ENCODE measurements at regions not wholly inside any gene's neighbourhood (a gene's known extent, or its start where the extent isn't known, plus 50 kb on each side); places are given as distances from the start of the nearest gene placed in this dataset.

GRCh38 chr6:134446218-134446848 lies 128.4 kb upstream of the SGK1 start:
- no peaks in the 10 kb centered on the region for H3K9me3 ChIP-seq (ENCODE audit: insufficient read depth, low read depth, low read length)
- no peaks in the 10 kb centered on the region for H3K36me3 ChIP-seq (ENCODE audit: insufficient read depth, low read length)
- no peaks in the 10 kb centered on the region for H3K27me3 ChIP-seq (ENCODE audit: insufficient read depth, low read length)
- H3K27ac ChIP-seq (ENCODE audit: low read depth, low read length) = no peak overlapping the region
- WGBS = 91% methylated on average over 6 of the region's 6 CpGs
- H3K4me1 ChIP-seq (ENCODE audit: insufficient read depth, low read length) = no peaks in the 10 kb centered on the region
- no peak overlapping the region for H3K9ac ChIP-seq (ENCODE audit: low read depth, low read length)
- H3K4me3 ChIP-seq (ENCODE audit: low read length) = no peak overlapping the region

GRCh38 chr6:134443009-134443408 lies 125.1 kb upstream of the SGK1 start:
- Histone ChIP-seq H3K9ac (ENCODE audit: low read depth, low read length) (no peak overlapping the region), H3K4me1 (ENCODE audit: insufficient read depth, low read length) (0 out of 2 replicates have a peak, but pooled peaks cover 12% of the 10 kb centered on the region), H3K9me3 (ENCODE audit: insufficient read depth, low read depth, low read length) (no peaks in the 10 kb centered on the region), H3K36me3 (ENCODE audit: insufficient read depth, low read length) (no peaks in the 10 kb centered on the region), H3K27ac (ENCODE audit: low read depth, low read length) (no peak overlapping the region), H3K4me3 (ENCODE audit: low read length) (no peak overlapping the region), H3K27me3 (ENCODE audit: insufficient read depth, low read length) (no peaks in the 10 kb centered on the region)
- 92% methylated on average over 3 of the region's 4 CpGs for WGBS

DNA sequence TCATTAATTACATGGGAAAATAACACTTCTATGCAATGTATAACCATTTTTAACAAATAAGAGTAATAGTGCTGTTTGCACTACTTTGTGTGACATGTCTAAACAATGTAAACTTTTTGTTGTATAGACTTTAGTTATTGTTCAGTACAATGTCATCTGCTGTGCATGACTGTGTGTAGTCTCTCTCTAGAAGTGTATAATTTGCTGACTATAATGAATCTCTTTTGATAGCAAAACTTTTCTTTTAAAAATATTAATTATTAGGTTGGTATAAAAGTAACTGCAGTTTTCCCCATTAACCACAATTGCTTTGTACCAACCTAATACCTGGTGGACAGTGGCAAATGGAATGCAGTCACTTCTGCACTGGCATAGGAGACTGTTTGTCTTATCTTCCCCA lies 124.2 kb upstream of the SGK1 start:
- Histone ChIP-seq H3K27ac (ENCODE audit: low read depth, low read length) (no peak overlapping the region), H3K36me3 (ENCODE audit: insufficient read depth, low read length) (no peaks in the 10 kb centered on the region), H3K27me3 (ENCODE audit: insufficient read depth, low read length) (no peaks in the 10 kb centered on the region), H3K4me3 (ENCODE audit: low read length) (no peak overlapping the region), H3K4me1 (ENCODE audit: insufficient read depth, low read length) (0 out of 2 replicates have a peak, but pooled peaks cover 12% of the 10 kb centered on the region), H3K9me3 (ENCODE audit: insufficient read depth, low read depth, low read length) (no peaks in the 10 kb centered on the region), H3K9ac (ENCODE audit: low read depth, low read length) (no peak overlapping the region)

GRCh38 chr6:134438837-134439236 lies 120.9 kb upstream of the SGK1 start:
- no peak overlapping the region for H3K4me3 ChIP-seq (ENCODE audit: low read length)
- no peak overlapping the region for H3K9ac ChIP-seq (ENCODE audit: low read depth, low read length)
- no peaks in the 10 kb centered on the region for H3K9me3 ChIP-seq (ENCODE audit: insufficient read depth, low read depth, low read length)
- 75% methylated on average over 5 of the region's 5 CpGs for whole genome bisulfite sequencing
- no peak overlapping the region for H3K27ac ChIP-seq (ENCODE audit: low read depth, low read length)
- H3K4me1 ChIP-seq (ENCODE audit: insufficient read depth, low read length) = peaks cover 27% of the 10 kb centered on the region; the same call in 1 of the 2 replicates
- no peaks in the 10 kb centered on the region for H3K27me3 ChIP-seq (ENCODE audit: insufficient read depth, low read length)
- no peaks in the 10 kb centered on the region for H3K36me3 ChIP-seq (ENCODE audit: insufficient read depth, low read length)

DNA sequence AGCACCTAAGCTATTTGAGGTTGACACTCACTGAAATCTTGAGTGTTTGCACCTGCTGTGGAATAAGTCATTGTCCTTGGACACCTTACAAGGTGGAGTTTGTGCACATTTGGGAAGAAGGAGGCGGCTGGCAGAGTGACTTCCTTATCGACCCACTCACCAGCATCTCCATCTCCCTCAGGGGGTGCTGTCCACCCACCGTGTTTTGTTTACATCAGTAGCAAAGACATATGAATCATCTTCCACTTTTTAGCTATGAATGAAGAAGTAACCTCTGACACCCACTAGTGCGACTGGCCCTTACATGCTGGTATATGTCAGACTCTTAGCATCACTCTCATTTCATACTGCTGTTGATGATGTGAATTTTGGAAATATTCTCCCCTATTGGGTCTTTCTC lies 119.5 kb upstream of the SGK1 start:
- no peak overlapping the region for H3K27ac ChIP-seq (ENCODE audit: low read depth, low read length)
- no peak overlapping the region for H3K4me3 ChIP-seq (ENCODE audit: low read length)
- H3K9me3 ChIP-seq (ENCODE audit: insufficient read depth, low read depth, low read length) = no peaks in the 10 kb centered on the region
- no peak overlapping the region for H3K9ac ChIP-seq (ENCODE audit: low read depth, low read length)
- H3K4me1 ChIP-seq (ENCODE audit: insufficient read depth, low read length) = peaks cover 27% of the 10 kb centered on the region; the same call in 1 of the 2 replicates
- no peaks in the 10 kb centered on the region for H3K27me3 ChIP-seq (ENCODE audit: insufficient read depth, low read length)
- no peaks in the 10 kb centered on the region for H3K36me3 ChIP-seq (ENCODE audit: insufficient read depth, low read length)
- 78% methylated on average over 4 of the region's 4 CpGs for WGBS

GRCh38 chr6:134436950-134437349 lies 119.0 kb upstream of the SGK1 start:
- H3K4me3 ChIP-seq (ENCODE audit: low read length) = no peak overlapping the region
- no peak overlapping the region for H3K9ac ChIP-seq (ENCODE audit: low read depth, low read length)

DNA sequence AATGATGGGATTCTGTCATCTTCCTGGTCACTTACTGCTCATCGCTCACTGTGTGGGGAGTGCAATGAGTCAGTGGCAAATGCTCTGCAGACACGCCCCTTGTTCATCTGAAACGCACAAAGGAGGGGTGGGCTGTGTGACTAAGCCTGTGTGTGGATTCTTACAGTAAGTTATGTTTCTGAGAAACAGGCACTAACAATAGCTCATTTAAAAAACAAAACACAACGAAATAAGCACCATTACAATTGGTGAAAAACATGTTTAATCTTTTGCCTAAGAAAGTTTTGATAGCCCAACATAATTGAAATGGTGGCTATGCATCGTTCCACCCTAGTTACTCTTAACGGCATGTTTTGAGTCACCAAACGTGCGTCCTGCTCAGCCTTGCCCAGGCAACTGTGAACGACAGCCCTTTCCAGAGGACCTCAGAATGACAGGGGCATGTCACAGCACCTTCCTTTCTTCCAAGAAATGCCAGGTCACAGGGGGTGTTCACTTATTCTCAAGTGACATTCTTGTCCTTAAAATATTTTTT lies 118.4 kb upstream of the SGK1 start:
- no peaks in the 10 kb centered on the region for H3K9me3 ChIP-seq (ENCODE audit: insufficient read depth, low read depth, low read length)
- H3K27me3 ChIP-seq (ENCODE audit: insufficient read depth, low read length) = no peaks in the 10 kb centered on the region
- no peak overlapping the region for H3K27ac ChIP-seq (ENCODE audit: low read depth, low read length)
- WGBS = 49% methylated on average over 9 of the region's 9 CpGs
- peaks cover 27% of the 10 kb centered on the region; the same call in 1 of the 2 replicates for H3K4me1 ChIP-seq (ENCODE audit: insufficient read depth, low read length)
- no peak overlapping the region for H3K4me3 ChIP-seq (ENCODE audit: low read length)
- no peaks in the 10 kb centered on the region for H3K36me3 ChIP-seq (ENCODE audit: insufficient read depth, low read length)
- H3K9ac ChIP-seq (ENCODE audit: low read depth, low read length) = no peak overlapping the region

More at GRCh38 chr6:134436950-134437349, 119.0 kb upstream of the SGK1 start:
- Histone ChIP-seq H3K36me3 (ENCODE audit: insufficient read depth, low read length) (no peaks in the 10 kb centered on the region), H3K9me3 (ENCODE audit: insufficient read depth, low read depth, low read length) (no peaks in the 10 kb centered on the region), H3K4me1 (ENCODE audit: insufficient read depth, low read length) (peaks cover 27% of the 10 kb centered on the region; the same call in 1 of the 2 replicates), H3K27me3 (ENCODE audit: insufficient read depth, low read length) (no peaks in the 10 kb centered on the region), H3K27ac (ENCODE audit: low read depth, low read length) (no peak overlapping the region)
- WGBS = 100% methylated on average over 1 of the region's 1 CpG

DNA sequence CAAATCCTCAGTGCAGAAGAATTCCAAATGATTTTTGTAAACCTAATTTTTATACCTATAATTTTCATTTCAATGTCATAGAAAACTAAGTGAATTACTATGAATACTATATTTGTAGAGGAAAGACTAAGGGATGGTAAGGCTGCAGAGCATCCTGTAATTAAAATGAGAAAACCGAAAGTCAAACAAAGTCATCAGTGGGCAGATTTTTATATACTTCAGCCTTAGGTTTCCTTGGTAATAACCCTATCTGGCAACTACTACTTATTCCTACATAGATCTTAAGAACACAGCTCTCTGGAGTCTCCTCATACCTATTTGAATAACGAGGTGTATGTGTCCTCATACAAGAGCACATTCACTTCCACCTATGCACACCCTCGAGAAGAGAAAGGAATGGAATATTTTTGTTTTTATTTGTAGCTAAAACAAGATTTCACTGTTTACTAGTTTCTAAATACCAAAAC lies 117.9 kb upstream of the SGK1 start:
- H3K4me3 ChIP-seq (ENCODE audit: low read length) = no peak overlapping the region
- H3K27ac ChIP-seq (ENCODE audit: low read depth, low read length) = no peak overlapping the region
- no peaks in the 10 kb centered on the region for H3K36me3 ChIP-seq (ENCODE audit: insufficient read depth, low read length)
- H3K9ac ChIP-seq (ENCODE audit: low read depth, low read length) = no peak overlapping the region
- WGBS = 91% methylated on average over 2 of the region's 3 CpGs
- H3K9me3 ChIP-seq (ENCODE audit: insufficient read depth, low read depth, low read length) = no peaks in the 10 kb centered on the region
- no peaks in the 10 kb centered on the region for H3K27me3 ChIP-seq (ENCODE audit: insufficient read depth, low read length)
- peaks cover 27% of the 10 kb centered on the region; the same call in 1 of the 2 replicates for H3K4me1 ChIP-seq (ENCODE audit: insufficient read depth, low read length)

- no peaks in the 10 kb centered on the region for H3K27me3 ChIP-seq (ENCODE audit: insufficient read depth, low read length)
- 92% methylated on average over 9 of the region's 9 CpGs for WGBS
- no peaks in the 10 kb centered on the region for H3K9me3 ChIP-seq (ENCODE audit: insufficient read depth, low read depth, low read length)
- no peaks in the 10 kb centered on the region for H3K36me3 ChIP-seq (ENCODE audit: insufficient read depth, low read length)
- no peak overlapping the region for H3K9ac ChIP-seq (ENCODE audit: low read depth, low read length)
- peaks cover 25% of the 10 kb centered on the region; the same call in 1 of the 2 replicates for H3K4me1 ChIP-seq (ENCODE audit: insufficient read depth, low read length)
- H3K4me3 ChIP-seq (ENCODE audit: low read length) = no peak overlapping the region
- no peak overlapping the region for H3K27ac ChIP-seq (ENCODE audit: low read depth, low read length)
Observed at GRCh38 chr6:134434019-134434942, 116.4 kb upstream of the SGK1 start.

DNA sequence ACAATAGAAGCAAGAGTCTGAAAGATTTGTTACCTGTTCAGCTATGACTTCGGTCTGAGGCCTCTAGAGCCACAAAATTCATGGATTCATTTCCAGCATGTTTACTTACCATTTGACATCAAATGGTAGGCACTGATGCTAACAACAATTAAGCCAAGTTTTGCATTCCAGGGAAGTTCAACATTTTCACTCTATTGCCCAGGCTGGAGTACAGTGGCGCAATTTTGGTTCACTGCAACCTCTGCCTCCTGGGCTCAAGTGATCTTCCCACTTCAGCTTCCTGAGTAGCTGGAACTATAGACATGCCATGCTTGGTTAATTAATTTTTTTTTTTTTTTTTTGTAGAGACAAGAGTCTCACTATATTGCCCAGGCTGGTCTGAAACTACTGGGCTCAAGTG lies 114.1 kb upstream of the SGK1 start:
- Histone ChIP-seq H3K36me3 (ENCODE audit: insufficient read depth, low read length) (no peaks in the 10 kb centered on the region), H3K4me1 (ENCODE audit: insufficient read depth, low read length) (peaks cover 15% of the 10 kb centered on the region; the same call in 1 of the 2 replicates), H3K27me3 (ENCODE audit: insufficient read depth, low read length) (no peaks in the 10 kb centered on the region), H3K4me3 (ENCODE audit: low read length) (no peak overlapping the region), H3K9me3 (ENCODE audit: insufficient read depth, low read depth, low read length) (no peaks in the 10 kb centered on the region), H3K9ac (ENCODE audit: low read depth, low read length) (no peak overlapping the region), H3K27ac (ENCODE audit: low read depth, low read length) (no peak overlapping the region)
- 93% methylated on average over 2 of the region's 2 CpGs for WGBS

GRCh38 chr6:134431421-134431859 lies 113.5 kb upstream of the SGK1 start:
- H3K27ac ChIP-seq (ENCODE audit: low read depth, low read length) = no peak overlapping the region
- no peak overlapping the region for H3K9ac ChIP-seq (ENCODE audit: low read depth, low read length)
- H3K4me3 ChIP-seq (ENCODE audit: low read length) = no peak overlapping the region
- H3K9me3 ChIP-seq (ENCODE audit: insufficient read depth, low read depth, low read length) = no peaks in the 10 kb centered on the region
- no peaks in the 10 kb centered on the region for H3K27me3 ChIP-seq (ENCODE audit: insufficient read depth, low read length)
- 91% methylated on average over 3 of the region's 3 CpGs for WGBS
- no peaks in the 10 kb centered on the region for H3K36me3 ChIP-seq (ENCODE audit: insufficient read depth, low read length)
- H3K4me1 ChIP-seq (ENCODE audit: insufficient read depth, low read length) = peaks cover 9% of the 10 kb centered on the region; the same call in 1 of the 2 replicates
